ENCODE measurements at regions not wholly inside any gene's neighbourhood (a gene's known extent, or its start where the extent isn't known, plus 50 kb on each side); places are given as distances from the start of the nearest gene placed in this dataset.
"Not testable (repeated sequence)": the region's sequence is repeated elsewhere in the genome, so short reads cannot be mapped to it uniquely, and the experiment has no call there.

- intact Hi-C loops (cut with DNase I): no loop called here
- DNase-seq (ENCODE audit: low spot score): no peak
These were observed 443.6 kb upstream of the TENM3 start for GRCh38 chr4:181799561-181800069.

DNA sequence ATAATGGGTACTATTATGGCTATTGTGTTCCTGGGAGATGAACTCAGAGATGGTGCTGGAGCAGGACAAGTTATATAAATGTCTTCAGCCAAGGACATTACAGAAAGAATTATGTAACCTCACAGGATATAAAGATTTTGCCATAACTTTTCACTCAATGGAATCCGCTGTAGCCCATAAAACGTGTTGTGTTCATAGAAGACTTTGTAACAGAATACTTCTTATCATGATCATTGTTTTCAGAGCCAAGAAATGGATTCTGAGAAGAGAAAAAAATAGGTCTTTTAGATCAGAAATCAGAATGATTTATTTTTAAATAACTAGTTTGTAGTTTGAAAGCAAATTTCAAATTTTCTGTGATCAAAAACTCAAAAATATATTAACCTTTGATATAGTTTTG, 441.0 kb upstream of the TENM3 start:
- no peak for DNase-seq (ENCODE audit: low spot score)
- intact Hi-C loops (cut with DNase I): no loop called here

- intact Hi-C loops (cut with DNase I): no loop called here
- DNase-seq (ENCODE audit: low spot score): no peak
These were observed 435.4 kb upstream of the TENM3 start for GRCh38 chr4:181807771-181808170.

DNA sequence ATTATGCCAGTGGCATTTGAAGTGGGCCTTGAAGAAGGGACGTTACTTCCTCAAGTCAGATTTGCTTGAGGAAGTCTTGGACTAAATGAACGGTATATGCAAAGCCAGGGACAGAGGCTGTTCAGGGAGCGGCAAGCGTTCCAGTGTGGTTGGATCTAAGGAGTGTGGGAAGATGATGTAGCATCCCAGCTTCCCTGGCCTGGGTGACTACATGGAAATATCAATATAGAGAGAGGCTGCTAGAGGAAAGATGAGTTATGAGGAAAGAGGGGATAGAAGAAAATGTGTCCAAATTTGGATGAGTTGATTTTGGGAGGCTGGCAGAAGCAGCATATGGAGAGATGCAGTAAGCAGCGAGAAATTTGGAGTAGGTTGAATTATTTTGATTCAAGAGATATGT, 432.5 kb upstream of the TENM3 start:
- intact Hi-C loops (cut with DNase I): no loop called here
- no peak for DNase-seq (ENCODE audit: low spot score)

DNA sequence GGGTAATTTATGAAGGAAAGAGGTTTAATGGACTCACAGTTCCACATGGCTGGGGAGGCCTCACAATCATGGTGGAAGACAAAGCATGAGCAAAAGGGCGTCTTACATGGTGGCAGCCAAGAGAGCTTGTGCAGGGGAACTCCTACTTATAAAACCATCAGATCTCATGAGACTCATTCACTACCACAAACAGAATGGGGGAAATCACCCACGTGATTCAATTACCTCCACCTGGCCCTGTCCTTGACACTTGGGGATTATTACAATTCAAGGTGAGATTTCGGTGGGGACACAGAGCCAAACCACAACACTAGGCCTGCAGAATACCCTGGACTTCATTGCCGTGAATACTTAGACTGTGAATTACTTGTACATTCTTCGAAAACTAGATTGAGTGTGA, 431.7 kb upstream of the TENM3 start:
- DNase-seq (ENCODE audit: low spot score); intact Hi-C loops (cut with DNase I): not testable (repeated sequence)

DNA sequence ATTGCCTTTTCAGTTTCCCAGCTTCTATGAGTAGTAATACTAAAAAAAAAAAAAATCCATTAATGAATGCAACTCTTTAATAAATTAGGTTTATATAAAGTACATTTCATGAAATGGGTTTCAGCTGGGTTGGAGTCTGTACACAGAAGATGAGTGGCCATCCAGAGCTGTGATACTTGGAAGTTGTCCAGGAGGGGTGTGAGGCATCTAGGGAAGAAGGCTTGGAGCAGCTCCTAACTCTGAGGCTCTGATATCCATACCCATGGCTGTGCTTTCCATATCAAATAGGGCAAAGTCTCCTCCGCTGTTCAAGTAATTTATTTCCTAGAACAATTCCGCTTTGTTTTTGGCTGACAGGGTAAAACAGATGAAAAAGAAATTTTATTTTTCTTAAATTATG, 423.3 kb upstream of the TENM3 start:
- intact Hi-C loops (cut with DNase I): no loop called here
- no peak for DNase-seq (ENCODE audit: low spot score)

DNA sequence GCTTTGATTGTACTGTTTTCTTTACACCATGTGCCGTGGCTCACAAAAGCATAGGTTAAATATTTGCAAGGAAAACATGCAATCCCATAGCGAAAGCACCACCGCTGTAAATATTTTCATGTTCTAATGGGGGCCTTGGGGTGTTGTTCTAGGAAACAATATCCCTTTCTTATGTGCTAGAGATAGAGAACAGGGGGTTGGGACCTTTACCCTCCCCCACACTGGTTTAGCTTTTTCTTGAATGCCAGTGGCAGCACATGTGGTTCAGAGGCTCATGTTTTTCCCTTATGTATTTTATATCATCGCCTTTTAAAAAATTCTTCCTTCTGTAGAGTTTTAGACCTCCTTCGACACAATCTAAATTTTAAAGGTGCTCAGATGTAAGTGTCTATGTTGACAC, 422.6 kb upstream of the TENM3 start:
- DNase-seq (ENCODE audit: low spot score): no peak
- intact Hi-C loops (cut with DNase I): no loop called here

DNA sequence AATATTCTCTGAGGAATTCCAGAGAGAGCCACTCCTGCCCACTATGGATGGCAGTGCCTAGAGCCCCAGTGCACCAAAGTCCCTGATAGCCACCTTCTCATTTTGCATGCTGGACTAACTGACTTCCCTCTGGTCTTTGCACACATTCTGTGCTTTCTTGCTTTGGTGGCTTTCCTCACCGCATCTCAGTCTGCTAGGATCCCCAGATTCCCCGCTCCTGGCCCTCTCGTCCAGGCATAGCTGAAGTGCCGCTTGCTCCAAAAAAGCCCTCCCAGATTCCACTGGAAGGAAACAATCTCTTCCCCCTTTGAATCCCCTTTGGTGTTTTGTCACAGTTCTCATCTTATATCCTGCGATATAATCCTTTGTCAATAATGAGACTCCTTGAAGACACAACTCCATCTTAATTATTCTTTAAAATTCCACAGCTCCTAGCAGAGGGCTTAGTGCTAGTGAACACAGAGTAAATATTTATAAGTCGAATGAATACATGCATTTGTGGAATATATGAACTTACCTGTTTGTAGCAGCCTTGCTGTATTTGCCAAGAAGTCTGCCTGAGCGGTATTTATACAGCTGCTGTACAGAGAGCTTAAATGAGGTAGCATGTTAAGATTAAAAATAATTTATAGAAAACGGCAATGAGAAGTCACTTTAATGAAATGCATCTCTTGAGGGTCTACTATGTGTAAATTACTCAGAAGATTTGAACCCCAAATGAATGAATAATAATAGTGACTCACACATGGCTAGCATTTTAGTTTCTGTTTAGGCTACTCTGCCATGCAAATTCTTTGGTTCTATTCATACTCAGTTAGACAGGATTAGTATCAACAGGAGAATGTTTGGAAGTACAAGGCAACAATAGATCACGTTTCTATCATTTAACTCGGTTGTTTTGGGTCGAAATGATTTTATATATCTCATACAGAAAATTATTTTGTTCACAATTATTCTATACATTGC, 421.9 kb upstream of the TENM3 start:
- intact Hi-C loops (cut with DNase I): no loop called here

GRCh38 chr4:181822005-181822375, 421.2 kb upstream of the TENM3 start:
- intact Hi-C loops (cut with DNase I): no loop called here
- no peak for DNase-seq (ENCODE audit: low spot score)

More for the DNA sequence above, 421.9 kb upstream of the TENM3 start:
- DNase-seq (ENCODE audit: low spot score): no peak

GRCh38 chr4:181823183-181823582, 420.0 kb upstream of the TENM3 start:
- DNase-seq (ENCODE audit: low spot score): no peak
- intact Hi-C loops (cut with DNase I): no loop called here

DNA sequence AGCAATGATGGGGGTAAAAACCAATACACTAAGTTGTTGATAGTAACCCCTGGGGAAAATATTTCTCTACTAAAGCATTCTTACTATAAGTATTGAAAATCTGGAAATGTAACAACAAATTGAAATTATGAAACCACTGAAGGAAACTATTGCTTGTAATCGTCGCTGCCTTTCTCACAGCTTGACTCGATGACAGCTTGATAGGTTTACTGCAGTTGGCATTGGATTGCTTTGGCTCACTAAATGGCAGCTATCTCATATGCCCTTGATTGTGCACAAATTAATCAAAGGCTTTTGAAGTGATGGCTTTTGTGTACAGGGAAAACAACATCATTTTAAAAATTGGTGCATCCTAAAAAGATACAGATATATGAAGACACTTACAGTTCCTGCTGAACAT, 419.6 kb upstream of the TENM3 start:
- intact Hi-C loops (cut with DNase I): no loop called here
- DNase-seq (ENCODE audit: low spot score): no peak

- intact Hi-C loops (cut with DNase I): no loop called here
- no peak for DNase-seq (ENCODE audit: low spot score)
These were observed 417.6 kb upstream of the TENM3 start for GRCh38 chr4:181825564-181825963.

DNA sequence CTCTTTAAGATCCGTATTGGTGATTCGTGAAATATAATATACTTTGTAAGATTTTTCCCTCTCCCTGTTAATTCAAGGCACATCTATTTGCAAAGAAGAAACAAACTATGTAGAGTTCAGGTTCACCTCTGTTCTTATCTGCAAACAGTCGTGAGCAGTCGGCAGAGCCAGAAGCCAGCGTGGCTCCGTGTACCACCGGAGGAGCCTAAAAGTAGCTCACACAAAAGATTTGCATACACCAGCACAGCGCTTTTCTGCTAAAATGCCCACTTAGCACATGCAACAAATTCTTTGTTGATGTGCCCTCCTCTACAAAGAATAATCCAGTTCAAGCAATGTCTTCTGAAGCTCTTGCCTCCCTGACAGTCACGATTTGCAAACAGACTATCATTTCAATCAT, 416.0 kb upstream of the TENM3 start:
- intact Hi-C loops (cut with DNase I): no loop called here
- DNase-seq (ENCODE audit: low spot score): no peak

- no peak for DNase-seq (ENCODE audit: low spot score)
- intact Hi-C loops (cut with DNase I): no loop called here
These were observed 412.7 kb upstream of the TENM3 start for GRCh38 chr4:181830404-181831035.

DNA sequence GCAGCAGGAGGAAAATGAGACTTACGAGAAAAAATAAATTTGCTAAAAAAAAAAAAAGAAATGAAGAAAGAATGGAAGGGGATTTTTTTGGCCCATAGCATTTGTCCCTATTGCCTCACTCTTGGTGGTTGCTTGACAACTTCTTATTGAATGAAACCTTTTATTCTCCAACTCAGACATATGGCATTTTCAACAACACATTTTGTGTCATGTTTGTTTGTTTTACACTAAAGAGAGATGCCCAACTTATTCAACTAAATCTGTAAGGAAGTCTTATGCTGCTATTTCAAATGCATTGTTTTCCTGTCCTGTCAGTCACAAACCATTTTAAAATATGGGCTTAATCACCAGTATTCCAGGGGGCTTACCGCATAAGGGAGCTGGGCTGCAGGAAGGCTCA, 409.1 kb upstream of the TENM3 start:
- intact Hi-C loops (cut with DNase I): no loop called here
- no peak for DNase-seq (ENCODE audit: low spot score)

- no peak for DNase-seq (ENCODE audit: low spot score)
These were observed 407.9 kb upstream of the TENM3 start for GRCh38 chr4:181835348-181835747.

GRCh38 chr4:181838253-181838652, 404.9 kb upstream of the TENM3 start:
- intact Hi-C loops (cut with DNase I): no loop called here

More at GRCh38 chr4:181835348-181835747, 407.9 kb upstream of the TENM3 start:
- intact Hi-C loops (cut with DNase I): no loop called here

DNA sequence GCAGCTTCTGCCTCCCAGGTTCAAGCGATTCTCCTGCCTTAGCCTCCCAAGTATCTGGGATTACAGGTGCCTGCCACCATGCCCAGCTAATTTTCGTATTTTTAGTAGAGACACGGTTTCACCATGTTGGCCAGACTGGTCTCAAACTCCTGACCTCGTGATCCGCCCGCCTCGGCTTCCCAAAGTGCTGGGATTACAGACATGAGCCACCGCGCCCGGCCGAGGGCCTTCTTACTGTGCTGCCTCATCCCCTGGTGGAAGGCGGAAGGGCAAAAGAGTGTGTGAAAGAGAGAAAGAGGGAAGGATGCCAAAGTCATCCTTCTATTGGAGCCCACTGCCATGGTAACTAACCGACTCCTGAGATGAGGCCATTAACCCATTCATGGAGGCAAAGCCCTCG, 399.4 kb upstream of the TENM3 start:
- DNase-seq (ENCODE audit: low spot score); intact Hi-C loops (cut with DNase I): not testable (repeated sequence)

More at GRCh38 chr4:181838253-181838652, 404.9 kb upstream of the TENM3 start:
- no peak for DNase-seq (ENCODE audit: low spot score)

DNA sequence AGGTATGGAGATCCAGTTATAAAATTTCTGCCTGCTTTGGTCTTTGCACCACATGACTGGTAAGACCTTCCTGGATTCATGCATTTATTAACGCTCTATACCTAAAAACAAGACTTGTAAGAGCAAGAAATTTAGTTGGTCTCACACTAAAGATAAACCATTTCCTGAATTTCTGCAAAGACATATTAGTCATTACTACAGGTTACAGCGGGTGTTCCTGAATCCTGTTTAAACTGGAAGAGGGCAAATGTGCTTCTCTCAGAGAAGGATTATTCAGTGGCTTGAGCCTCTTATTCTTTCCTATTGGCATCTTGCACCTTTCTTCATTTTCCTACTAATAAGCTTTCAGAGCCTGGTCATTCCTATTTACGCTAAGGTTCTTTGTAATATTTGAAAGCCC, 397.6 kb upstream of the TENM3 start:
- intact Hi-C loops (cut with DNase I): no loop called here
- no peak for DNase-seq (ENCODE audit: low spot score)

DNA sequence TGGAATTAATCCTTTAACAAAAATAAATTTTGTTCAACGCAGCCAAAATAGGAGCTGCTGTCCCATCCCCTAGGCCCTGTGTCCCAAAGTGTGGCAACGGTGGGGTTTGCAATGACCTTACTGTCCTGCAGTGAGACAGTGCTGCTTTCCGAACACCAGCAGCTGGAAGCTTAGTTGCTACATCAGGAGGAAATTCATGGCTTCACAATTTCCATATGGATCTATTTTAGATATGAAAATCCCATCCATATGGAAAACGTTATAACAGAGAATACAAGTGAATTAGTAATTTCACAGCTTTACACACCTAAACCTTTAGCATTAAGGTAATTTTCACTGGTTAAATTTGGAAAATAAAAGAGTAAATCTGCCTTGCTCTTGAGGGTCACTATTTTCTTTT, 396.3 kb upstream of the TENM3 start:
- no peak for DNase-seq (ENCODE audit: low spot score)
- intact Hi-C loops (cut with DNase I): no loop called here

DNA sequence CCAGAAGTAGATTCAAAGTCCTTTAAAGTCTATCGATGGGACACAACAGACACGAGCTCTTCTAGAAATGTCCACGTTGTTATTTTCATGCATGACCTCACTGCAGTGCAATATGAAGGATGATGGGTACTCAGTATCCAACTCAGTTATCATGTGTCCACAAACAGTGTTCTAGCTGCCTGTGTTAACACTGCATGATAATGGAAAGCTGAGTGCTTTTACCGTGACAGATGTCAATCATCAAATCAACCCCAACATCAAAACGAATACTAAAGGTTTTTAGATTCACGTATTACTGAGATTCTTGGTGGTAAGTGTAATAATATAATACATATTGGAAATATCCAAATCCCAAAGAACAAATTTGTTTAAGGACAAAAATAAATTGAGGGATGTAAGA, 394.8 kb upstream of the TENM3 start:
- intact Hi-C loops (cut with DNase I): no loop called here
- DNase-seq (ENCODE audit: low spot score): no peak
